ENCODE measurements at regions not wholly inside any gene's neighbourhood (a gene's known extent, or its start where the extent isn't known, plus 50 kb on each side); places are given as distances from the start of the nearest gene placed in this dataset.

GRCh38 chr17:79504181-79504605 is 106.7 kb downstream of the RBFOX3 start:
- TF ChIP-seq ZBTB7A (IDR thresholded peaks at IDR 0.05; ENCODE audit: low read depth) (no peak), REST (IDR thresholded peaks at IDR 0.05; ENCODE audit: low read depth) (no peak), FOXM1 (IDR thresholded peaks at IDR 0.05; ENCODE audit: borderline replicate concordance, low read depth) (no peak), CEBPB (IDR thresholded peaks at IDR 0.05) (no peak), TEAD4 (IDR thresholded peaks at IDR 0.05) (no peak), TCF12 (IDR thresholded peaks at IDR 0.05; ENCODE audit: low read depth) (no peak), CREB1 (IDR thresholded peaks at IDR 0.05; ENCODE audit: low read depth) (no peak), TAF1 (IDR thresholded peaks at IDR 0.05; ENCODE audit: low read depth) (no peak), EGR1 (IDR thresholded peaks at IDR 0.05) (no peak), NFIC (IDR thresholded peaks at IDR 0.05) (no peak), USF1 (IDR thresholded peaks at IDR 0.05) (no peak), EP300 (IDR thresholded peaks at IDR 0.05; ENCODE audit: borderline replicate concordance) (no peak), RAD21 (IDR thresholded peaks at IDR 0.05; ENCODE audit: low read depth) (no peak), YY1 (IDR thresholded peaks at IDR 0.05; ENCODE audit: low read depth) (no peak)
- TF ChIP-seq, protein P1, sequence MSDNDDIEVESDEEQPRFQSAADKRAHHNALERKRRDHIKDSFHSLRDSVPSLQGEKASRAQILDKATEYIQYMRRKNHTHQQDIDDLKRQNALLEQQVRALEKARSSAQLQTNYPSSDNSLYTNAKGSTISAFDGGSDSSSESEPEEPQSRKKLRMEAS (IDR thresholded peaks at IDR 0.05) = no peak

- TF ChIP-seq FOXM1 (IDR thresholded peaks at IDR 0.05; ENCODE audit: borderline replicate concordance, low read depth) (no peak), REST (IDR thresholded peaks at IDR 0.05; ENCODE audit: low read depth) (no peak), TEAD4 (IDR thresholded peaks at IDR 0.05) (no peak), EP300 (IDR thresholded peaks at IDR 0.05; ENCODE audit: borderline replicate concordance) (no peak), USF1 (IDR thresholded peaks at IDR 0.05) (no peak), EGR1 (IDR thresholded peaks at IDR 0.05) (no peak), ZBTB7A (IDR thresholded peaks at IDR 0.05; ENCODE audit: low read depth) (no peak), CEBPB (IDR thresholded peaks at IDR 0.05) (no peak), YY1 (IDR thresholded peaks at IDR 0.05; ENCODE audit: low read depth) (no peak), TCF12 (IDR thresholded peaks at IDR 0.05; ENCODE audit: low read depth) (no peak), CREB1 (IDR thresholded peaks at IDR 0.05; ENCODE audit: low read depth) (no peak), TAF1 (IDR thresholded peaks at IDR 0.05; ENCODE audit: low read depth) (no peak), RAD21 (IDR thresholded peaks at IDR 0.05; ENCODE audit: low read depth) (no peak), NFIC (IDR thresholded peaks at IDR 0.05) (no peak)
- TF ChIP-seq, protein P1 (IDR thresholded peaks at IDR 0.05) = no peak
Measured at GRCh38 chr17:79503126-79503839, 107.6 kb downstream of the RBFOX3 start.

DNA sequence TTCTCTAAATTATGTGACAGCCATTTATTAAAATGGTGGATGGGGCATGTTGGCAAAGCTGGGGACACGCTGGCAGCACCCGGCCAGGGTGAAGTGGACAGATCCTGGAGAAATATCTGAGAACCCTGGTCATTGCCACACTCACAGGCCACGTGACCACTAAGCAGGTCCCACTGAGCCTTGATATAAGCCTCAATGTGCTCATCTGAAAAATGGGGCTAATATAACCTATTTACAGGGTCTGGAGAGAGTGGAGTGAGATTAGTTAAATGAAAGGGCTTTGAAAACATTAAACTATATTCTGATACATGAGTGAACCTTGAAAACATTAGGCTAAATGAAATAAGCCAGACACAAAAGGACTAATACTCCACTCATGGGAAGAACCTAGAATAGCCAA is 108.9 kb downstream of the RBFOX3 start:
- no peak for TF ChIP-seq TAF1 (IDR thresholded peaks at IDR 0.05; ENCODE audit: low read depth)
- TF ChIP-seq TCF12 (IDR thresholded peaks at IDR 0.05; ENCODE audit: low read depth) = no peak
- peak; percentile 31; the same call in 1 of the 2 replicates for TF ChIP-seq USF1 (IDR thresholded peaks at IDR 0.05)
- TF ChIP-seq EGR1 (IDR thresholded peaks at IDR 0.05) = no peak
- no peak for TF ChIP-seq YY1 (IDR thresholded peaks at IDR 0.05; ENCODE audit: low read depth)
- TF ChIP-seq REST (IDR thresholded peaks at IDR 0.05; ENCODE audit: low read depth) = no peak
- TF ChIP-seq, protein P1 (IDR thresholded peaks at IDR 0.05) = no peak
- TF ChIP-seq EP300 (IDR thresholded peaks at IDR 0.05; ENCODE audit: borderline replicate concordance) = no peak
